K562 (cell line): ENCODE measurements at regions not wholly inside any gene's neighbourhood (a gene's known extent, or its start where the extent isn't known, plus 50 kb on each side); places are given as distances from the start of the nearest gene placed in this dataset.

Experiments used
- ATAC-seq: fragments of 200-7000 bp; cut with Tn5 transposase; 3 replicates; pipeline ENCODE4 v1.9.1; 2020; ENCODE audit warnings: moderate library complexity
- BruUV-seq: library from RNA; stranded (reverse); fragments of 400-500 nt; replicated peaks from 2 replicates; lab custom pipeline; 2021; lab: Mats Ljungman, UMichigan
- CTCF ChIA-PET: fragments of 300-600 bp; formaldehyde crosslinking; extraction: SDS; loops from one replicate; lab custom pipeline; 2021; ENCODE audit warnings: low intra/inter-chr PET ratio; lab: Yijun Ruan, JAX
- POLR2A ChIA-PET: fragments of 300-600, 350-650 bp; sonication (Branson Sonifier 250); formaldehyde crosslinking; extraction: SDS; loops from one replicate; lab custom pipeline; 2021; ENCODE audit warnings: antibody characterized with exemption, inconsistent platforms; lab: Yijun Ruan, JAX
- DNase-seq, 4 experiments: peaks; one replicate each; pipeline versions ENCODE4 v3.0.0 to v3.0.0-alpha.2; 2011 to 2018; ENCODE audit warnings: low spot score in 3 of 4, mixed read lengths in 3 of 4; ENCODE audit errors: extremely low read depth in 1 of 4
- FAIRE-seq: peaks from 2 replicates; lab custom pipeline; 2011; peaks lifted over from hg19 to GRCh38; lab: Jason Lieb, UNC
- H2AFZ ChIP-seq: 2 replicates; pipeline ENCODE4 v1.6.0; 2011; ENCODE audit warnings: low read depth, low read length, control low read depth, inconsistent platforms
- H3K27ac ChIP-seq: fragments of 200-600 bp; 3 replicates; pipeline ENCODE4 v1.8.0; 2011; ENCODE audit warnings: low read depth, mild to moderate bottlenecking, control low read depth, inconsistent platforms, low read length, moderate library complexity, mixed read lengths; ENCODE audit errors: extremely low read depth
- H3K27me3 ChIP-seq, 2 experiments: fragments of 300-600 bp in 1 of 2; 2 replicates in 1 of 2; 3 replicates in 1 of 2; pipeline versions ENCODE4 v1.6.0 to v1.8.0; 2011; ENCODE audit warnings: inconsistent platforms in 2 of 2, low read length in 2 of 2, mild to moderate bottlenecking in 1 of 2, mixed read lengths in 1 of 2, moderate library complexity in 1 of 2; ENCODE audit not compliant: control insufficient read depth in 2 of 2, insufficient read depth in 2 of 2
- H3K36me3 ChIP-seq: fragments of 300-600 bp; 3 replicates; pipeline ENCODE4 v1.8.0; 2011; ENCODE audit warnings: mild to moderate bottlenecking, low read length, inconsistent platforms; ENCODE audit not compliant: control insufficient read depth, insufficient read depth
- H3K4me1 ChIP-seq, 2 experiments: fragments of 200-600 bp in 1 of 2; replicated peaks in 1 of 2; 2 replicates in 1 of 2; 3 replicates in 1 of 2; pipeline versions ENCODE4 v1.5.1 to v1.8.0; 2011; ENCODE audit warnings: inconsistent platforms in 2 of 2, low read length in 2 of 2, mild to moderate bottlenecking in 1 of 2, mixed read lengths in 1 of 2, moderate library complexity in 1 of 2; ENCODE audit not compliant: control insufficient read depth in 2 of 2, insufficient read depth in 2 of 2
- H3K4me2 ChIP-seq: 2 replicates; pipeline ENCODE4 v1.6.1; 2011; ENCODE audit warnings: low read length, control low read depth, inconsistent platforms, mixed read lengths; ENCODE audit not compliant: insufficient read depth
- H3K4me3 ChIP-seq: fragments of 200-600 bp; sonication (generic), shearing (Covaris generic); 2 replicates; pipeline ENCODE4 v1.5.1; 2016; ENCODE audit warnings: control low read depth, inconsistent platforms
- H3K79me2 ChIP-seq: fragments of 200-600 bp; 3 replicates; pipeline ENCODE4 v1.8.0; 2011; ENCODE audit warnings: low read length, inconsistent platforms; ENCODE audit not compliant: control insufficient read depth, insufficient read depth
- H3K9ac ChIP-seq, 2 experiments: 2 replicates each; pipeline versions ENCODE4 v1.6.0 to v1.6.1; 2011; ENCODE audit warnings: low read depth in 2 of 2, low read length in 2 of 2, control low read depth in 1 of 2, inconsistent platforms in 1 of 2, mild to moderate bottlenecking in 1 of 2, mixed read lengths in 1 of 2; ENCODE audit not compliant: insufficient read depth in 1 of 2
- H3K9me1 ChIP-seq: one replicate; pipeline ENCODE4 v1.6.0; 2011; ENCODE audit warnings: inconsistent platforms, mild to moderate bottlenecking, low read length, moderate library complexity; ENCODE audit not compliant: control insufficient read depth, insufficient read depth
- H3K9me3 ChIP-seq: replicated peaks from 2 replicates; pipeline ENCODE4 v1.5.1; 2011; ENCODE audit warnings: low read depth, low read length, inconsistent platforms; ENCODE audit not compliant: control insufficient read depth, insufficient read depth
- H4K20me1 ChIP-seq: replicated peaks from 2 replicates; pipeline ENCODE4 v1.6.1; 2011; ENCODE audit warnings: low read length, inconsistent platforms, mixed read lengths; ENCODE audit not compliant: control insufficient read depth, insufficient read depth
- ZMIZ1 ChIP-seq, 2 experiments: fragments of 150-350 bp in 1 of 2; IDR thresholded peaks; 2 replicates each; pipeline ENCODE4 v1.6.1; 2012 to 2016; ENCODE audit warnings: low read depth in 2 of 2, low read length in 2 of 2, mild to moderate bottlenecking in 1 of 2, moderate library complexity in 1 of 2
- ZNF57 ChIP-seq: fragments of 450-650 bp; formaldehyde crosslinking; IDR thresholded peaks from 2 replicates; pipeline ENCODE4 v1.4.0; 2020; ENCODE audit warnings: mild to moderate bottlenecking, moderate library complexity
- WGBS: fragments of 100-300 bp; shearing (Covaris generic); methylation state at CpG from one replicate; pipeline ENCODE4 v1.1.6; 2016; ENCODE audit warnings: low coverage, mixed read lengths; ENCODE audit not compliant: insufficient coverage; ENCODE audit errors: missing lambda C conversion rate; 5-methylcytosine and 5-hydroxymethylcytosine counted together
- in situ Hi-C: fragments of 300-500 bp; cut with MboI; formaldehyde crosslinking; loops from 4 replicates; pipeline ENCODE4 v1.15.0; 2018; ENCODE audit warnings: inconsistent platforms, mixed read lengths
- intact Hi-C: fragments of 100-400 bp; cut with micrococcal nuclease; formaldehyde crosslinking; loops from 2 replicates; pipeline ENCODE4 v1.14.2; 2022

GRCh38 chr2:60259781-60260180, 293.7 kb downstream of the BCL11A start:
- Histone ChIP-seq H3K27ac (no peak overlapping the region), H3K27me3 (no peaks in the 10 kb centered on the region; a peak in 1 of 5 replicates), H3K4me1 (no peaks in the 10 kb centered on the region), H4K20me1 (no peaks in the 10 kb centered on the region), H3K79me2 (no peaks in the 10 kb centered on the region), H3K4me3 (no peak overlapping the region), H3K4me2 (no peak overlapping the region), H3K9me1 (no peaks in the 10 kb centered on the region), H3K36me3 (no peaks in the 10 kb centered on the region), H3K9ac (no peak overlapping the region), H2AFZ (no peak overlapping the region), H3K9me3 (no peaks in the 10 kb centered on the region)
- FAIRE-seq (no peak), ATAC-seq (no peak), DNase-seq (no peak)
- in situ Hi-C loops (no loop called here), intact Hi-C loops (no loop called here)
- POLR2A ChIA-PET = no interaction called here
- BruUV-seq = no TSS peak
- WGBS = 0% methylated on average over 1 of the region's 1 CpG
- TF ChIP-seq ZNF57 (CRISPR knock-in tag) (no peak), ZMIZ1 (IDR thresholded peaks at IDR 0.05; ENCODE audit: low read depth in 2 of 2, low read length in 2 of 2) (no peak)
- CTCF ChIA-PET = no interaction called here
